Esophagus muscularis mucosa (tissue), 4 donors: ENCODE measurements at regions not wholly inside any gene's neighbourhood (a gene's known extent, or its start where the extent isn't known, plus 50 kb on each side); places are given as distances from the start of the nearest gene placed in this dataset.

Experiments
- DNase-seq: peaks from one replicate; pipeline ENCODE4 v3.0.0-alpha.2; 2017; ENCODE audit errors: extremely low spot score
- H3K27ac ChIP-seq, 4 donors: fragments of 200-600 bp; sonication (generic); replicated peaks in 1 of 4; 1 replicate in 3 of 4; 2 replicates in 1 of 4; pipeline ENCODE4 v1.5.1; 2016 to 2019; ENCODE audit warnings: mild to moderate bottlenecking in 1 of 4
- H3K27me3 ChIP-seq, 4 donors: fragments of 200-600 bp; sonication (generic); one replicate each; pipeline versions ENCODE4 v1.5.1 to v1.6.0; 2016 to 2019
- H3K36me3 ChIP-seq, 4 donors: fragments of 200-600 bp; sonication (generic); one replicate each; pipeline ENCODE4 v1.5.1; 2016 to 2019
- H3K4me1 ChIP-seq, 4 donors: fragments of 200-600 bp; sonication (generic); one replicate each; pipeline ENCODE4 v1.5.1; 2016 to 2019
- H3K4me3 ChIP-seq, 4 donors: fragments of 200-600 bp; sonication (generic); 1 replicate in 2 of 4; 2 replicates in 2 of 4; pipeline ENCODE4 v1.5.1; 2016 to 2019; ENCODE audit warnings: mild to moderate bottlenecking in 4 of 4, moderate library complexity in 1 of 4
- H3K9me3 ChIP-seq, 4 donors: fragments of 200-600 bp; sonication (generic); 1 replicate in 3 of 4; 2 replicates in 1 of 4; pipeline ENCODE4 v1.5.1; 2016 to 2019
- CTCF ChIP-seq, 3 experiments: fragments of 200-600 bp in 2 of 3; fragments of 450-650 bp in 1 of 3; sonication (generic) in 2 of 3; IDR thresholded peaks; one replicate each; pipeline ENCODE4 v1.5.1; 2017 to 2019; ENCODE audit warnings: antibody characterized with exemption in 3 of 3, mild to moderate bottlenecking in 2 of 3, moderate library complexity in 1 of 3
- EP300 ChIP-seq: sonication (generic); formaldehyde crosslinking; IDR thresholded peaks from one replicate; pipeline ENCODE4 v1.6.1; 2017; ENCODE audit warnings: antibody characterized with exemption
- POLR2A ChIP-seq: fragments of 450-650 bp; IDR thresholded peaks from one replicate; pipeline ENCODE4 v1.6.1; 2017; ENCODE audit warnings: antibody characterized with exemption, moderate library complexity, mild to moderate bottlenecking, low read depth
- POLR2AphosphoS5 ChIP-seq, 2 donors: sonication (generic); formaldehyde crosslinking; IDR thresholded peaks; one replicate each; pipeline ENCODE4 v1.6.1; 2017; ENCODE audit warnings: antibody characterized with exemption in 2 of 2
- WGBS: methylation state at CpG from one replicate; pipeline ENCODE4 v1.1.5; 2018; 5-methylcytosine and 5-hydroxymethylcytosine counted together
- intact Hi-C: fragments of 100-400 bp; cut with DNase I; formaldehyde crosslinking; loops from one replicate; pipeline ENCODE4 v1.15.1; 2023

GRCh38 chr12:114232187-114232586 is 173.8 kb downstream of the TBX5 start:
- peaks cover 0 to 21% (median 5%) of the 10 kb centered on the region in 4 donors for H3K9me3 ChIP-seq
- H3K27me3 ChIP-seq = peaks cover 0 to 34% (median 0%) of the 10 kb centered on the region in 4 donors
- H3K36me3 ChIP-seq = no peaks in the 10 kb centered on the region
- 97% methylated on average over 2 of the region's 2 CpGs for whole genome bisulfite sequencing
- no peak for DNase-seq
- intact Hi-C loops = no loop called here
- no peaks in the 10 kb centered on the region for H3K4me1 ChIP-seq
- no peak overlapping the region for H3K27ac ChIP-seq
- TF ChIP-seq POLR2AphosphoS5 (IDR thresholded peaks at IDR 0.05) (no peak), POLR2A (no peak), CTCF (IDR thresholded peaks at IDR 0.05) (no peak), EP300 (no peak)
- no peak overlapping the region for H3K4me3 ChIP-seq

GRCh38 chr12:114229150-114229549 is 176.8 kb downstream of the TBX5 start:
- WGBS = 72% methylated on average over 1 of the region's 1 CpG
- Histone ChIP-seq H3K27me3 (peaks cover 0 to 15% (median 0%) of the 10 kb centered on the region in 4 donors), H3K27ac (no peak overlapping the region), H3K4me1 (peaks cover 0 to 4% (median 0%) of the 10 kb centered on the region in 4 donors), H3K36me3 (no peaks in the 10 kb centered on the region), H3K9me3 (peaks cover 0 to 21% (median 5%) of the 10 kb centered on the region in 4 donors), H3K4me3 (no peak overlapping the region)
- TF ChIP-seq CTCF (IDR thresholded peaks at IDR 0.05) (no peak), POLR2A (no peak), EP300 (no peak), POLR2AphosphoS5 (IDR thresholded peaks at IDR 0.05) (no peak)
- intact Hi-C loops = no loop called here
- no peak for DNase-seq

GRCh38 chr12:114226241-114226928 is 179.6 kb downstream of the TBX5 start:
- H3K4me3 ChIP-seq = no peak overlapping the region
- H3K4me1 ChIP-seq = peaks cover 0 to 4% (median 0%) of the 10 kb centered on the region in 4 donors
- no peak for DNase-seq
- intact Hi-C loops = no loop called here
- no peaks in the 10 kb centered on the region for H3K36me3 ChIP-seq
- WGBS = 64% methylated on average over 10 of the region's 10 CpGs
- TF ChIP-seq CTCF (IDR thresholded peaks at IDR 0.05) (no peak), EP300 (no peak), POLR2A (no peak), POLR2AphosphoS5 (IDR thresholded peaks at IDR 0.05) (no peak)
- peaks cover 0 to 18% (median 5%) of the 10 kb centered on the region in 4 donors for H3K9me3 ChIP-seq
- peaks cover 0 to 18% (median 0%) of the 10 kb centered on the region in 4 donors for H3K27me3 ChIP-seq
- H3K27ac ChIP-seq = no peak overlapping the region

- Histone ChIP-seq H3K9me3 (no peaks in the 10 kb centered on the region), H3K27ac (no peak overlapping the region), H3K27me3 (peaks cover 0 to 32% (median 0%) of the 10 kb centered on the region in 4 donors), H3K4me1 (peaks cover 0 to 4% (median 0%) of the 10 kb centered on the region in 4 donors), H3K4me3 (no peak overlapping the region), H3K36me3 (no peaks in the 10 kb centered on the region)
- intact Hi-C loops = no loop called here
- DNase-seq = no peak
- TF ChIP-seq POLR2AphosphoS5 (IDR thresholded peaks at IDR 0.05) (no peak), POLR2A (no peak), CTCF (IDR thresholded peaks at IDR 0.05) (no peak), EP300 (no peak)
Observed at GRCh38 chr12:114221957-114222630, 183.8 kb downstream of the TBX5 start.
